ENCODE measurements at regions not wholly inside any gene's neighbourhood (a gene's known extent, or its start where the extent isn't known, plus 50 kb on each side); places are given as distances from the start of the nearest gene placed in this dataset.

DNA sequence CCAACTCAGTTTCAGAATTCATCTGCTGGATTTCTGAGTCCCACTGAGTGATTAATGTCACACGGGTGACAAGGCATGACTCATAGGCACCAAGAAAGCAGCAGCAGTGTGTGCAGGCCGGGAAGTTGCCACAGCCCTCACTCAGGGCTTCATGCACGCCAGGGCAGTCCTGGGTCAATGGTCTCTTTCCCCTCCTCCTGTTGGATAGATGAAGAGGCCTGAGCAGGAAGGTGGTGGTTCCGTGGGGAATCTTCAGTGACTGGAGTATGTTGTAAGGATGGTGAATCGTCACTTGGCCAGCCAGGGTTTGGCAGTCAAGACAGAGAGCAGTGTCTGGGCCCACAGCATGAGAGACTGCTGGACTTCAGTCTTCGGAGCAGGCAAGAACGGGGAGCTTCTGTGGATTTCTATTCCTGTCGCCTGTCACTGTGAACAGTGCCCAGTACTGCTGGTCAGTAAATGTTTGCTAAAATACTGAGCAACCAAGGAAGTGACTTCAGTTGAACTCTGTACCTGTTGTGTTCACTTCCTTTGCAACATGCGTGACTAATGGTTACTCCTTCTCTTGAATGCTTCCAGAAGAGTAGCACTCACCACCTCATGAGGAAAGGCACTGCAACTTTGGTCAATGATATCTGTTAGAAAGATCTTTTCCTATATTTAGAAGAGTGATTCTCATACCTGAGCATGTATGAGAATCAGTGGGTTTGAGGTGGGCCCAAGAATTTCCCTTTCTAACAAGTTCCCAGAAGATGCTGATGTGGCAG lies 62.0 kb upstream of the CD93 start (continued):
- TF ChIP-seq, protein P1, sequence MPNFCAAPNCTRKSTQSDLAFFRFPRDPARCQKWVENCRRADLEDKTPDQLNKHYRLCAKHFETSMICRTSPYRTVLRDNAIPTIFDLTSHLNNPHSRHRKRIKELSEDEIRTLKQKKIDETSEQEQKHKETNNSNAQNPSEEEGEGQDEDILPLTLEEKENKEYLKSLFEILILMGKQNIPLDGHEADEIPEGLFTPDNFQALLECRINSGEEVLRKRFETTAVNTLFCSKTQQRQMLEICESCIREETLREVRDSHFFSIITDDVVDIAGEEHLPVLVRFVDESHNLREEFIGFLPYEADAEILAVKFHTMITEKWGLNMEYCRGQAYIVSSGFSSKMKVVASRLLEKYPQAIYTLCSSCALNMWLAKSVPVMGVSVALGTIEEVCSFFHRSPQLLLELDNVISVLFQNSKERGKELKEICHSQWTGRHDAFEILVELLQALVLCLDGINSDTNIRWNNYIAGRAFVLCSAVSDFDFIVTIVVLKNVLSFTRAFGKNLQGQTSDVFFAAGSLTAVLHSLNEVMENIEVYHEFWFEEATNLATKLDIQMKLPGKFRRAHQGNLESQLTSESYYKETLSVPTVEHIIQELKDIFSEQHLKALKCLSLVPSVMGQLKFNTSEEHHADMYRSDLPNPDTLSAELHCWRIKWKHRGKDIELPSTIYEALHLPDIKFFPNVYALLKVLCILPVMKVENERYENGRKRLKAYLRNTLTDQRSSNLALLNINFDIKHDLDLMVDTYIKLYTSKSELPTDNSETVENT (CRISPR knock-in tag; IDR thresholded peaks at IDR 0.05), result peak; percentile 82
- TF ChIP-seq GTF2E2 (tag; IDR thresholded peaks at IDR 0.05) (peak; percentile 79), DIDO1 (tag; IDR thresholded peaks at IDR 0.05; ENCODE audit: low read depth) (no peak), MCM5 (IDR thresholded peaks at IDR 0.05; ENCODE audit: low read depth) (no peak), HCFC1 (IDR thresholded peaks at IDR 0.05; ENCODE audit: low read depth, low read length) (peak; percentile 23; the same call in 1 of the 2 replicates), TAF15 (IDR thresholded peaks at IDR 0.05; ENCODE audit: low read depth, low read length) (no peak), MYNN (IDR thresholded peaks at IDR 0.05) (peak; percentile 63; the same call in 1 of the 2 replicates), MYNN (CRISPR knock-in tag; IDR thresholded peaks at IDR 0.05) (no peak), CHCHD3 (CRISPR knock-in tag; IDR thresholded peaks at IDR 0.05) (0 out of 2 replicates have a peak, but pooled peaks have one; percentile 16), POLR2A (conservative IDR thresholded peaks at IDR 0.05) (peak; percentile 95), ZFP36 (IDR thresholded peaks at IDR 0.05; ENCODE audit: low read depth, low read length, partially characterized antibody) (peak; percentile 13), ETV6 (IDR thresholded peaks at IDR 0.05; ENCODE audit: borderline replicate concordance in 1 of 2, low read depth in 2 of 2, low read length in 1 of 2) (peak in 1 of 2 experiments; percentile 59; a peak in 1 of 4 replicates), ETV6 (CRISPR knock-in tag; IDR thresholded peaks at IDR 0.05; ENCODE audit: borderline replicate concordance) (no peak), MYC (IDR thresholded peaks at IDR 0.05; ENCODE audit: low read depth, low read length) (0 out of 2 replicates have a peak, but pooled peaks have one; percentile 14), MYC (CRISPR knock-in tag; IDR thresholded peaks at IDR 0.05; ENCODE audit: borderline replicate concordance, low read depth) (no peak)
- TF ChIP-seq, protein P2, sequence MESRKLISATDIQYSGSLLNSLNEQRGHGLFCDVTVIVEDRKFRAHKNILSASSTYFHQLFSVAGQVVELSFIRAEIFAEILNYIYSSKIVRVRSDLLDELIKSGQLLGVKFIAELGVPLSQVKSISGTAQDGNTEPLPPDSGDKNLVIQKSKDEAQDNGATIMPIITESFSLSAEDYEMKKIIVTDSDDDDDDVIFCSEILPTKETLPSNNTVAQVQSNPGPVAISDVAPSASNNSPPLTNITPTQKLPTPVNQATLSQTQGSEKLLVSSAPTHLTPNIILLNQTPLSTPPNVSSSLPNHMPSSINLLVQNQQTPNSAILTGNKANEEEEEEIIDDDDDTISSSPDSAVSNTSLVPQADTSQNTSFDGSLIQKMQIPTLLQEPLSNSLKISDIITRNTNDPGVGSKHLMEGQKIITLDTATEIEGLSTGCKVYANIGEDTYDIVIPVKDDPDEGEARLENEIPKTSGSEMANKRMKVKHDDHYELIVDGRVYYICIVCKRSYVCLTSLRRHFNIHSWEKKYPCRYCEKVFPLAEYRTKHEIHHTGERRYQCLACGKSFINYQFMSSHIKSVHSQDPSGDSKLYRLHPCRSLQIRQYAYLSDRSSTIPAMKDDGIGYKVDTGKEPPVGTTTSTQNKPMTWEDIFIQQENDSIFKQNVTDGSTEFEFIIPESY (CRISPR knock-in tag; IDR thresholded peaks at IDR 0.05), result no peak
